Calu3 (cell line): ENCODE measurements at regions not wholly inside any gene's neighbourhood (a gene's known extent, or its start where the extent isn't known, plus 50 kb on each side); places are given as distances from the start of the nearest gene placed in this dataset.

Experiments
- BruUV-seq: library from RNA; stranded (reverse); fragments of 400-500 nt; replicated peaks from 2 replicates; lab custom pipeline; 2021; lab: Mats Ljungman, UMichigan
- CTCF ChIA-PET: fragments of 300-600 bp; sonication (Branson Sonifier 250); formaldehyde crosslinking; loops from one replicate; lab custom pipeline; 2022; ENCODE audit warnings: antibody characterized with exemption; lab: Charles Lee
- DNase-seq: peaks from one replicate; pipeline ENCODE4 v3.0.0; 2022
- H3K27ac Mint-ChIP-seq: one replicate; pipeline ENCODE4 v1.8.0; 2022; ENCODE audit warnings: mixed read lengths; ENCODE audit not compliant: unreplicated experiment
- H3K27me3 Mint-ChIP-seq: one replicate; pipeline ENCODE4 v1.8.0; 2022; ENCODE audit warnings: mixed read lengths; ENCODE audit not compliant: unreplicated experiment
- H3K36me3 Mint-ChIP-seq: one replicate; pipeline ENCODE4 v1.8.0; 2022; ENCODE audit warnings: mild to moderate bottlenecking, moderate library complexity, mixed read lengths; ENCODE audit not compliant: insufficient read depth, unreplicated experiment
- H3K4me1 Mint-ChIP-seq: one replicate; pipeline ENCODE4 v1.8.0; 2022; ENCODE audit warnings: mild to moderate bottlenecking, low read depth, mixed read lengths; ENCODE audit not compliant: unreplicated experiment
- H3K4me3 Mint-ChIP-seq: one replicate; pipeline ENCODE4 v1.8.0; 2022; ENCODE audit warnings: mild to moderate bottlenecking, low read depth, moderate library complexity, mixed read lengths; ENCODE audit not compliant: unreplicated experiment
- H3K9me3 Mint-ChIP-seq: one replicate; pipeline ENCODE4 v1.8.0; 2022; ENCODE audit warnings: low read depth, mixed read lengths; ENCODE audit not compliant: unreplicated experiment
- intact Hi-C: fragments of 100-400 bp; cut with micrococcal nuclease; formaldehyde crosslinking; loops from one replicate; pipeline ENCODE4 v1.10.0; 2022; ENCODE audit not compliant: unreplicated experiment
- TF ChIP-seq, protein P1 (sequence below): fragments of 200-600 bp; IDR thresholded peaks from one replicate; pipeline ENCODE4 v1.8.0; 2022; ENCODE audit warnings: antibody characterized with exemption; ENCODE audit not compliant: unreplicated experiment

DNA sequence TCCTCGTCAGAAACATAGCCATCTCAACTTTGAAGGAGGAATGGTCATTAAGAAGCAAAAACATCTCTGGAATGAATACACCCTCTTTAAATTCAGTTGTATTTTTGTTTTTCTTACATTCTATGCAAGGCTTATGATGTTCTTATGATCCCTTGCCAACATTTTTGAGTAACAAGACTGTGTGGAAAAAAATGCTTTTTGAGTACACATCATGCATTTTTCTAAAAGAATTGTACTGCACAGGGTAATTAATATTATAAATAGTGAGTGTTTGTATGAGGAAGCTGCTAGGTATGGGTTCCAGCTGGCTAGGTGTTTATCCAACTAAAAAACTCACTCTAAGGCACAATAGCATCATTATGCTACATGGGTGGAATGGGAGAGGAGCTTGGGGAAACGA, 59.0 kb upstream of the SPATS2L start:
- no peak overlapping the region for H3K4me3 Mint-ChIP-seq
- no peak overlapping the region for H3K27ac Mint-ChIP-seq
- no peak for DNase-seq
- H3K4me1 Mint-ChIP-seq = peaks cover 6% of the 10 kb centered on the region
- no peaks in the 10 kb centered on the region for H3K27me3 Mint-ChIP-seq
- no TSS peak for BruUV-seq
- no peaks in the 10 kb centered on the region for H3K36me3 Mint-ChIP-seq
- CTCF ChIA-PET = no interaction called here
- H3K9me3 Mint-ChIP-seq = no peaks in the 10 kb centered on the region
- TF ChIP-seq, protein P1, sequence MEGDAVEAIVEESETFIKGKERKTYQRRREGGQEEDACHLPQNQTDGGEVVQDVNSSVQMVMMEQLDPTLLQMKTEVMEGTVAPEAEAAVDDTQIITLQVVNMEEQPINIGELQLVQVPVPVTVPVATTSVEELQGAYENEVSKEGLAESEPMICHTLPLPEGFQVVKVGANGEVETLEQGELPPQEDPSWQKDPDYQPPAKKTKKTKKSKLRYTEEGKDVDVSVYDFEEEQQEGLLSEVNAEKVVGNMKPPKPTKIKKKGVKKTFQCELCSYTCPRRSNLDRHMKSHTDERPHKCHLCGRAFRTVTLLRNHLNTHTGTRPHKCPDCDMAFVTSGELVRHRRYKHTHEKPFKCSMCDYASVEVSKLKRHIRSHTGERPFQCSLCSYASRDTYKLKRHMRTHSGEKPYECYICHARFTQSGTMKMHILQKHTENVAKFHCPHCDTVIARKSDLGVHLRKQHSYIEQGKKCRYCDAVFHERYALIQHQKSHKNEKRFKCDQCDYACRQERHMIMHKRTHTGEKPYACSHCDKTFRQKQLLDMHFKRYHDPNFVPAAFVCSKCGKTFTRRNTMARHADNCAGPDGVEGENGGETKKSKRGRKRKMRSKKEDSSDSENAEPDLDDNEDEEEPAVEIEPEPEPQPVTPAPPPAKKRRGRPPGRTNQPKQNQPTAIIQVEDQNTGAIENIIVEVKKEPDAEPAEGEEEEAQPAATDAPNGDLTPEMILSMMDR = no peak
- intact Hi-C loops = no loop called here

DNA sequence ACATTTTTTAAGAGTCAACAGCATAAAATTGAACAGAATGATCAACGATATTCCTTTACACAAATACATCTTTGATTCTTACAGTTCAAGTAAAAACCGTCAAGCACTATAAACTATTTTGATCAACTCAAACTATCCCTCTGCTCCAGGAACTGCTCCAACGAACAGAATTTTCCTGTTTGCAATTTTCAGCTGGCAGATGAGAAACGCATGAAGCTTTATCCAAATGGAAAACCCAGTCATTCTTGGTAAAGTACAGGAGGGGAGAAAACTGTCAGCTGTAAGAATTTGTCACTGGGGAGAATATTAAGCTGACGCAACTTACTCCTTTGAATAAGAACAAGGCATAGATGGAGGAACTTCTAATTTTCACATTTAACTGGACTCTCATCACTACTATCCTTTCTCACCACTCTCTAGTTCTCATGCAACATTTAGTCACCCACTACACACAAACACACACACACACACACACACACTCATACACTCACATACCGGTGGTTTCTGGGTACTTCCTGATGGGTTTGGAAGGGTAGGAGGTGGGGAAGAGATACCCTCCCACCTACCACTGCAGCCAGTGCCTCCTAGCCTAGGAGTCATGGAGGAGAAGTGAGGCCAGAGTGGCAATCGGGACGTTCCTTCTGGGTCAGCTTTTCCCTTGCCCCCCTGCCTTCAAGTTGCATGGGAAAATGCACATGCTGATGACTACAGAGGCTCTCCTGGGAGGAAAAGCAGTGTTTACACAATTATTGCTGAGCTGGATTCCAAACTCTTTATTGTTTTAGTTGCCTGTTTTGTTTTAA, 54.0 kb upstream of the SPATS2L start:
- H3K36me3 Mint-ChIP-seq = no peaks in the 10 kb centered on the region
- intact Hi-C loops = no loop called here
- peaks cover 23% of the 10 kb centered on the region for H3K4me1 Mint-ChIP-seq
- TF ChIP-seq, protein P1 = no peak
- no peaks in the 10 kb centered on the region for H3K9me3 Mint-ChIP-seq
- H3K27ac Mint-ChIP-seq = no peak overlapping the region
- DNase-seq = no peak
- no peaks in the 10 kb centered on the region for H3K27me3 Mint-ChIP-seq
- CTCF ChIA-PET = no interaction called here
- no TSS peak for BruUV-seq
- H3K4me3 Mint-ChIP-seq = no peak overlapping the region

DNA sequence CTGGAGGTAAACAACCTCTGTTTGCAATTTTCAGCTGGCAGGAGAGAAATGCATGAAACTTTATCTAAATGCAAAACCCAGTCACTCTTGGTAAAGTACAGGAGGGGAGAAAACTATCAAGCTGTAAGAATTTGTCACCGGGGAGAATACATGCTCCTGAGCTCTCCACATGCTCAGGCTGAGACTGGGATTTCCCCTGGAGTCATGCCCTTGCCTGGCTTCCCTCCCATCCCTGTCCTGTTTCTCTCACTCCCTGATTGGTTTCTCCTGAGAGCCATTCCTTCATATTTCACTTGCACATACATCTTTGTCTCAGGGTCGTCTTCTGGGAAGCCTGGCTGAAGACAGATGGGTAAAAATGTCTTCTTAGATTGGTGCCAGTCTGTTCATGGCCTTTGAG, 52.9 kb upstream of the SPATS2L start:
- Mint-ChIP-seq H3K27me3 (no peaks in the 10 kb centered on the region), H3K9me3 (no peaks in the 10 kb centered on the region), H3K4me3 (no peak overlapping the region), H3K27ac (no peak overlapping the region), H3K36me3 (no peaks in the 10 kb centered on the region), H3K4me1 (peaks cover 35% of the 10 kb centered on the region)
- no TSS peak for BruUV-seq
- DNase-seq = no peak
- TF ChIP-seq, protein P1 = no peak
- CTCF ChIA-PET = interaction anchor here (0.6 kb wide), 1 partner anchor 114 kb away, joined by 3 read pairs; no protein-coding TSS in a partner anchor
- intact Hi-C loops = no loop called here

DNA sequence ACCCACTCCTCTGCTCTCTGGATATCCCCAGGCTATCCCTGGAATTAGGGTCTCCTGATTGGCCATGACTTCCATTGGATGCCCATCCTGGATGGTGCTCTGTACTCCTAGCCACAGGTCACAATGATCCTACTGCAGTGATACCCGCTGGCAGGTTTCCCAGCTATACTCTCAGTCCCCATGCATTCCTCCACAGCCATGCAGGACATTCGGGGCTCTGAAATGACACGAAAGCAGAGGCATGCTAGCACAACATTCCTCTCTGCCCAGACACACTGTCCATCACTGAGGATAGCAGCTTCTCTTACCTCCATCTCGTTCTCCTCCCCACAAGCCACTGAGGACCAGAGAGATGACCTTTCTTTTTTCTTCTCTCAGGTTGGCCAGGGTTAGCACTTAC, 51.7 kb upstream of the SPATS2L start:
- H3K36me3 Mint-ChIP-seq = peaks cover 11% of the 10 kb centered on the region
- CTCF ChIA-PET = interaction anchor here (0.7 kb wide), 1 partner anchor 566 kb away, joined by 4 read pairs; no protein-coding TSS in a partner anchor
- H3K27ac Mint-ChIP-seq = no peak overlapping the region
- H3K27me3 Mint-ChIP-seq = no peaks in the 10 kb centered on the region
- BruUV-seq = no TSS peak
- TF ChIP-seq, protein P1 = no peak
- H3K9me3 Mint-ChIP-seq = no peaks in the 10 kb centered on the region
- no peak overlapping the region for H3K4me3 Mint-ChIP-seq
- intact Hi-C loops = loop anchor here (5.0 kb wide), 1 partner anchor 48 kb away; no protein-coding TSS in a partner anchor
- H3K4me1 Mint-ChIP-seq = peaks cover 46% of the 10 kb centered on the region
- DNase-seq = no peak
